ENCODE measurements at regions not wholly inside any gene's neighbourhood (a gene's known extent, or its start where the extent isn't known, plus 50 kb on each side); places are given as distances from the start of the nearest gene placed in this dataset.

- peaks cover 81% of the 10 kb centered on the region for H3K27me3 Mint-ChIP-seq (ENCODE audit: insufficient read depth, unreplicated experiment)
- no peak for TF ChIP-seq CTCF (IDR thresholded peaks at IDR 0.05; ENCODE audit: unreplicated experiment)
- H3K36me3 Mint-ChIP-seq (ENCODE audit: insufficient read depth, unreplicated experiment) = no peaks in the 10 kb centered on the region
- POLR2A ChIA-PET = no interaction called here
- H3K4me3 Mint-ChIP-seq (ENCODE audit: unreplicated experiment) = no peak overlapping the region
- no peak overlapping the region for H3K27ac Mint-ChIP-seq (ENCODE audit: low read depth, unreplicated experiment)
- H3K9me3 Mint-ChIP-seq (ENCODE audit: unreplicated experiment) = no peaks in the 10 kb centered on the region
- BruUV-seq (replicated peaks) = no TSS peak
- intact Hi-C loops (cut with micrococcal nuclease) = no loop called here
- CTCF ChIA-PET = interaction anchor here (0.7 kb wide), 1 partner anchor 290 kb away, joined by 3 read pairs; no protein-coding TSS in a partner anchor
- no peak for DNase-seq (ENCODE audit: unreplicated experiment)
- no peaks in the 10 kb centered on the region for H3K4me1 Mint-ChIP-seq (ENCODE audit: insufficient read depth, unreplicated experiment)
Measured at GRCh38 chr7:115662676-115663075, 367.9 kb downstream of the TFEC start.

- DNase-seq (ENCODE audit: unreplicated experiment) = no peak
- Mint-ChIP-seq H3K27me3 (ENCODE audit: insufficient read depth, unreplicated experiment) (peaks cover 80% of the 10 kb centered on the region), H3K4me1 (ENCODE audit: insufficient read depth, unreplicated experiment) (no peaks in the 10 kb centered on the region), H3K4me3 (ENCODE audit: unreplicated experiment) (no peak overlapping the region), H3K36me3 (ENCODE audit: insufficient read depth, unreplicated experiment) (no peaks in the 10 kb centered on the region), H3K27ac (ENCODE audit: low read depth, unreplicated experiment) (no peak overlapping the region), H3K9me3 (ENCODE audit: unreplicated experiment) (no peaks in the 10 kb centered on the region)
- POLR2A ChIA-PET = no interaction called here
- BruUV-seq (replicated peaks) = no TSS peak
- CTCF ChIA-PET = no interaction called here
- intact Hi-C loops (cut with micrococcal nuclease) = no loop called here
- TF ChIP-seq CTCF (IDR thresholded peaks at IDR 0.05; ENCODE audit: unreplicated experiment) = no peak
Measured at GRCh38 chr7:115662120-115662519, 368.4 kb downstream of the TFEC start.

- Mint-ChIP-seq H3K9me3 (ENCODE audit: unreplicated experiment) (no peaks in the 10 kb centered on the region), H3K27me3 (ENCODE audit: insufficient read depth, unreplicated experiment) (peaks cover 74% of the 10 kb centered on the region), H3K4me3 (ENCODE audit: unreplicated experiment) (no peak overlapping the region), H3K27ac (ENCODE audit: low read depth, unreplicated experiment) (no peak overlapping the region), H3K4me1 (ENCODE audit: insufficient read depth, unreplicated experiment) (no peaks in the 10 kb centered on the region), H3K36me3 (ENCODE audit: insufficient read depth, unreplicated experiment) (no peaks in the 10 kb centered on the region)
- ChIA-PET POLR2A (no interaction called here), CTCF (no interaction called here)
- no peak for DNase-seq (ENCODE audit: unreplicated experiment)
- BruUV-seq (replicated peaks) = no TSS peak
- intact Hi-C loops (cut with micrococcal nuclease) = no loop called here
- TF ChIP-seq CTCF (IDR thresholded peaks at IDR 0.05; ENCODE audit: unreplicated experiment) = no peak
Measured at GRCh38 chr7:115658223-115658622, 372.3 kb downstream of the TFEC start.

GRCh38 chr7:115654384-115655214, 376.0 kb downstream of the TFEC start:
- POLR2A ChIA-PET = no interaction called here
- no peak for TF ChIP-seq CTCF (IDR thresholded peaks at IDR 0.05; ENCODE audit: unreplicated experiment)
- peaks cover 73% of the 10 kb centered on the region for H3K27me3 Mint-ChIP-seq (ENCODE audit: insufficient read depth, unreplicated experiment)
- H3K36me3 Mint-ChIP-seq (ENCODE audit: insufficient read depth, unreplicated experiment) = no peaks in the 10 kb centered on the region
- H3K27ac Mint-ChIP-seq (ENCODE audit: low read depth, unreplicated experiment) = no peak overlapping the region
- DNase-seq (ENCODE audit: unreplicated experiment) = no peak
- no peaks in the 10 kb centered on the region for H3K9me3 Mint-ChIP-seq (ENCODE audit: unreplicated experiment)
- no peaks in the 10 kb centered on the region for H3K4me1 Mint-ChIP-seq (ENCODE audit: insufficient read depth, unreplicated experiment)
- no TSS peak for BruUV-seq (replicated peaks)
- CTCF ChIA-PET = interaction anchor here (0.6 to 0.8 kb wide), 2 partner anchors 500 to 1631 kb away, joined by 3 read pairs; no protein-coding TSS in a partner anchor
- intact Hi-C loops (cut with micrococcal nuclease) = no loop called here
- no peak overlapping the region for H3K4me3 Mint-ChIP-seq (ENCODE audit: unreplicated experiment)
